HepG2 (cell line): ENCODE measurements at regions not wholly inside any gene's neighbourhood (a gene's known extent, or its start where the extent isn't known, plus 50 kb on each side); places are given as distances from the start of the nearest gene placed in this dataset.

Experiments used
- ATAC-seq: fragments of 200-7000 bp; cut with Tn5 transposase; 3 replicates; pipeline ENCODE4 v1.9.1; 2020; ENCODE audit warnings: mild to moderate bottlenecking, moderate library complexity
- BruUV-seq: library from RNA; stranded (reverse); fragments of 400-500 nt; replicated peaks from 2 replicates; lab custom pipeline; 2021; lab: Mats Ljungman, UMichigan
- CTCF ChIA-PET: fragments of 300-600 bp; formaldehyde crosslinking; extraction: SDS; loops from one replicate; lab custom pipeline; 2021; ENCODE audit warnings: low total read pairs, inconsistent platforms, low intra/inter-chr PET ratio; lab: Yijun Ruan, JAX
- POLR2A ChIA-PET: fragments of 350-600 bp; sonication (Branson Sonifier 250); formaldehyde crosslinking; loops from one replicate; lab custom pipeline; 2020; ENCODE audit warnings: antibody characterized with exemption, inconsistent platforms; lab: Yijun Ruan, JAX
- DNase-seq: peaks from one replicate; pipeline ENCODE4 v3.0.0-alpha.2; 2015; ENCODE audit warnings: low spot score
- FAIRE-seq: peaks from 3 replicates; lab custom pipeline; 2011; peaks lifted over from hg19 to GRCh38; lab: Jason Lieb, UNC
- H2AFZ ChIP-seq: one replicate; pipeline ENCODE4 v1.6.1; 2011; ENCODE audit warnings: low read length, inconsistent platforms
- H3K27ac ChIP-seq: fragments of 300-600 bp; 3 replicates; pipeline ENCODE4 v1.8.0; 2011; ENCODE audit warnings: mixed run types, mild to moderate bottlenecking, mixed read lengths, low read length, inconsistent platforms; ENCODE audit not compliant: insufficient read depth; ENCODE audit errors: extremely low read length
- H3K27me3 ChIP-seq, 2 experiments: fragments of 200-600 bp in 1 of 2; 2 replicates in 1 of 2; 3 replicates in 1 of 2; pipeline versions ENCODE4 v1.6.0 to v1.8.0; 2011; ENCODE audit warnings: low read length in 2 of 2, mild to moderate bottlenecking in 2 of 2, moderate library complexity in 2 of 2, inconsistent platforms in 1 of 2; ENCODE audit not compliant: insufficient read depth in 2 of 2, control insufficient read depth in 1 of 2
- H3K36me3 ChIP-seq, 2 experiments: fragments of 200-600 bp in 1 of 2; replicated peaks in 1 of 2; 2 replicates in 1 of 2; 3 replicates in 1 of 2; pipeline versions ENCODE4 v1.5.1 to v1.8.0; 2011; ENCODE audit warnings: low read length in 2 of 2, inconsistent platforms in 1 of 2; ENCODE audit not compliant: insufficient read depth in 2 of 2, control insufficient read depth in 1 of 2
- H3K4me1 ChIP-seq: 2 replicates; pipeline ENCODE4 v1.5.1; 2012; ENCODE audit warnings: low read length, inconsistent platforms; ENCODE audit not compliant: insufficient read depth
- H3K4me2 ChIP-seq: 2 replicates; pipeline ENCODE4 v1.6.0; 2011; ENCODE audit warnings: low read depth, low read length, inconsistent platforms
- H3K4me3 ChIP-seq, 3 experiments: fragments of 200-600 bp in 1 of 3; sonication (generic), shearing (Covaris generic) in 1 of 3; replicated peaks in 1 of 3; 2 replicates each; pipeline ENCODE4 v1.5.1; 2011 to 2016; ENCODE audit warnings: low read length in 3 of 3, inconsistent platforms in 2 of 3, low read depth in 2 of 3, mild to moderate bottlenecking in 2 of 3, control low read depth in 1 of 3, mixed read lengths in 1 of 3; ENCODE audit not compliant: insufficient read depth in 1 of 3
- H3K79me2 ChIP-seq: one replicate; pipeline ENCODE4 v1.6.1; 2011; ENCODE audit warnings: low read length, inconsistent platforms; ENCODE audit not compliant: insufficient read depth
- H3K9ac ChIP-seq: 2 replicates; pipeline ENCODE4 v1.6.0; 2011; ENCODE audit warnings: mild to moderate bottlenecking, low read depth, low read length, inconsistent platforms; ENCODE audit not compliant: insufficient read depth
- H3K9me3 ChIP-seq: 2 replicates; pipeline ENCODE4 v1.5.1; 2012; ENCODE audit warnings: mild to moderate bottlenecking, low read length
- H4K20me1 ChIP-seq: 2 replicates; pipeline ENCODE4 v1.6.0; 2011; ENCODE audit warnings: inconsistent platforms, mild to moderate bottlenecking, low read length, moderate library complexity; ENCODE audit not compliant: insufficient read depth
- HNRNPUL1 ChIP-seq: fragments of 200-400 bp; formaldehyde crosslinking; IDR thresholded peaks from 2 replicates; pipeline ENCODE4 v1.6.1; 2017; ENCODE audit warnings: low read depth, mild to moderate bottlenecking, low read length, moderate library complexity
- JUND ChIP-seq: sonication (generic); formaldehyde crosslinking; IDR thresholded peaks from 2 replicates; pipeline ENCODE4 v1.8.0; 2022; ENCODE audit warnings: mild to moderate bottlenecking, missing genetic modification reagents
- MAFG ChIP-seq: sonication (generic); formaldehyde crosslinking; IDR thresholded peaks from 2 replicates; pipeline ENCODE4 v1.5.1; 2020; ENCODE audit warnings: mild to moderate bottlenecking, missing genetic modification reagents
- NKX3-1 ChIP-seq: sonication (generic); formaldehyde crosslinking; IDR thresholded peaks from 2 replicates; pipeline ENCODE4 v1.5.0; 2020; ENCODE audit warnings: missing genetic modification reagents
- REXO4 ChIP-seq: sonication (generic); formaldehyde crosslinking; IDR thresholded peaks from 2 replicates; pipeline ENCODE4 v1.8.0; 2022; ENCODE audit warnings: missing genetic modification reagents, mild to moderate bottlenecking, borderline replicate concordance
- RORA ChIP-seq: sonication (generic); formaldehyde crosslinking; IDR thresholded peaks from 2 replicates; pipeline ENCODE4 v1.5.0; 2020; ENCODE audit warnings: mild to moderate bottlenecking, missing genetic modification reagents, moderate library complexity
- SNAPC2 ChIP-seq: sonication (generic); formaldehyde crosslinking; IDR thresholded peaks from 2 replicates; pipeline ENCODE4 v1.8.1; 2022; ENCODE audit warnings: mild to moderate bottlenecking, missing genetic modification reagents
- TFE3 ChIP-seq: IDR thresholded peaks from 2 replicates; pipeline ENCODE4 v1.6.1; 2016
- THAP7 ChIP-seq: sonication (generic); formaldehyde crosslinking; IDR thresholded peaks from 2 replicates; pipeline ENCODE4 v1.8.1; 2023; ENCODE audit warnings: mild to moderate bottlenecking, missing genetic modification reagents
- ZBTB34 ChIP-seq: sonication (generic); formaldehyde crosslinking; IDR thresholded peaks from 2 replicates; pipeline ENCODE4 v1.8.0; 2022; ENCODE audit warnings: mild to moderate bottlenecking, missing genetic modification reagents
- ZNF280B ChIP-seq: sonication (generic); formaldehyde crosslinking; IDR thresholded peaks from 2 replicates; pipeline ENCODE4 v1.5.0; 2020; ENCODE audit warnings: missing genetic modification reagents, mild to moderate bottlenecking, borderline replicate concordance
- ZNF333 ChIP-seq: sonication (generic); formaldehyde crosslinking; IDR thresholded peaks from 2 replicates; pipeline ENCODE4 v1.4.0; 2020; ENCODE audit warnings: mild to moderate bottlenecking, missing genetic modification reagents, borderline replicate concordance
- ZNF496 ChIP-seq: sonication (generic); formaldehyde crosslinking; IDR thresholded peaks from 2 replicates; pipeline ENCODE4 v1.8.1; 2023; ENCODE audit warnings: mild to moderate bottlenecking, moderate library complexity, missing genetic modification reagents; ENCODE audit not compliant: insufficient replicate concordance
- ZNF543 ChIP-seq: sonication (generic); formaldehyde crosslinking; IDR thresholded peaks from 2 replicates; pipeline ENCODE4 v1.4.0; 2020; ENCODE audit warnings: mild to moderate bottlenecking, missing genetic modification reagents
- ZNF644 ChIP-seq: IDR thresholded peaks from 2 replicates; pipeline ENCODE4 v1.6.1; 2016; ENCODE audit warnings: low read depth
- ZNF891 ChIP-seq: sonication (generic); formaldehyde crosslinking; IDR thresholded peaks from 2 replicates; pipeline ENCODE4 v1.5.0; 2020; ENCODE audit warnings: mild to moderate bottlenecking, missing genetic modification reagents
- WGBS: methylation state at CpG from one replicate; pipeline ENCODE4 v1.1.6; 2017; ENCODE audit warnings: low lambda C conversion rate; 5-methylcytosine and 5-hydroxymethylcytosine counted together
- in situ Hi-C: cut with HindIII; loops from 2 replicates; pipeline ENCODE4 v1.10.0; 2017; ENCODE audit warnings: low pct_unique_long_range_greater_than_20kb; ENCODE audit not compliant: extremely low pct_ligation_motif_present
- intact Hi-C: fragments of 100-400 bp; cut with micrococcal nuclease; formaldehyde crosslinking; loops from one replicate; pipeline ENCODE4 v1.10.0; 2022; ENCODE audit not compliant: unreplicated experiment

- Histone ChIP-seq H3K9ac (no peak overlapping the region), H3K9me3 (peaks cover 70% of the 10 kb centered on the region), H3K4me1 (no peaks in the 10 kb centered on the region), H3K4me3 (no peak overlapping the region), H4K20me1 (no peaks in the 10 kb centered on the region), H3K27me3 (no peaks in the 10 kb centered on the region), H3K4me2 (no peak overlapping the region), H3K79me2 (no peaks in the 10 kb centered on the region), H3K36me3 (no peaks in the 10 kb centered on the region), H3K27ac (no peak overlapping the region), H2AFZ (no peak overlapping the region)
- intact Hi-C loops, result no loop called here
- no TSS peak for BruUV-seq
- ChIA-PET POLR2A (no interaction called here), CTCF (no interaction called here)
- 50% methylated on average over 1 of the region's 1 CpG for WGBS
- ATAC-seq (no peak), DNase-seq (no peak), FAIRE-seq (no peak)
- no peak for TF ChIP-seq ZNF333 (CRISPR knock-in tag)
- TF ChIP-seq HNRNPUL1, result no peak
- TF ChIP-seq THAP7, result no peak
- TF ChIP-seq ZNF543 (CRISPR knock-in tag), result no peak
- TF ChIP-seq NKX3-1 (CRISPR knock-in tag), result no peak
- TF ChIP-seq RORA (CRISPR knock-in tag), result no peak
- in situ Hi-C loops, result no loop called here
Measured at GRCh38 chr13:104382951-104383350, 1316.7 kb upstream of the SLC10A2 start.

GRCh38 chr13:104376588-104376987 is 1310.4 kb upstream of the SLC10A2 start:
- Histone ChIP-seq H3K27ac (no peak overlapping the region), H3K79me2 (no peaks in the 10 kb centered on the region), H3K9me3 (peaks cover 61% of the 10 kb centered on the region), H3K4me2 (no peak overlapping the region), H3K36me3 (no peaks in the 10 kb centered on the region), H3K4me1 (no peaks in the 10 kb centered on the region), H3K9ac (no peak overlapping the region), H3K4me3 (no peak overlapping the region), H2AFZ (no peak overlapping the region), H4K20me1 (no peaks in the 10 kb centered on the region), H3K27me3 (no peaks in the 10 kb centered on the region)
- 45% methylated on average over 1 of the region's 1 CpG for WGBS
- DNase-seq (no peak), ATAC-seq (no peak), FAIRE-seq (no peak)
- BruUV-seq, result no TSS peak
- intact Hi-C loops (no loop called here), in situ Hi-C loops (no loop called here)
- POLR2A ChIA-PET, result no interaction called here
- CTCF ChIA-PET, result no interaction called here
- TF ChIP-seq SNAPC2 (no peak), TFE3 (CRISPR knock-in tag) (no peak), JUND (CRISPR knock-in tag) (no peak), ZNF891 (CRISPR knock-in tag) (no peak), ZBTB34 (CRISPR knock-in tag) (no peak), REXO4 (CRISPR knock-in tag) (no peak), ZNF280B (CRISPR knock-in tag) (no peak), MAFG (no peak), ZNF496 (no peak), ZNF644 (no peak)
